ENCODE measurements at regions not wholly inside any gene's neighbourhood (a gene's known extent, or its start where the extent isn't known, plus 50 kb on each side); places are given as distances from the start of the nearest gene placed in this dataset.

- H3K4me1 Mint-ChIP-seq: no peaks in the 10 kb centered on the region
- H3K36me3 ChIP-seq (replicated peaks in 1 of 2; ENCODE audit: control insufficient read depth in 1 of 2, insufficient read depth in 2 of 2, low read length in 2 of 2): no peaks in the 10 kb centered on the region
- no peak overlapping the region for H3K4me3 Mint-ChIP-seq
- H3K27me3 ChIP-seq (ENCODE audit: control insufficient read depth in 2 of 2, insufficient read depth in 2 of 2, low read length in 2 of 2): no peaks in the 10 kb centered on the region
- no peak for TF ChIP-seq CTCF (IDR thresholded peaks at IDR 0.05)
- intact Hi-C loops (cut with micrococcal nuclease): no loop called here
- no peak overlapping the region for H3K4me2 ChIP-seq (replicated peaks; ENCODE audit: extremely low read depth, low read length, poor library complexity, severe bottlenecking)
- H3K4me3 ChIP-seq (replicated peaks in 1 of 3; ENCODE audit: low read depth in 2 of 3, low read length in 3 of 3): no peak overlapping the region
- WGBS (ENCODE audit: insufficient coverage): no CpG with 5 or more reads among the region's 5 CpGs
- H3K4me1 ChIP-seq (ENCODE audit: control insufficient read depth in 1 of 2, insufficient read depth in 2 of 2, low read length in 2 of 2): no peaks in the 10 kb centered on the region
- no peaks in the 10 kb centered on the region for H3K36me3 Mint-ChIP-seq
- no peak overlapping the region for H2AFZ ChIP-seq (ENCODE audit: insufficient read depth, low read depth, low read length, poor library complexity, severe bottlenecking)
- H4K20me1 ChIP-seq (ENCODE audit: insufficient read depth, low read length): no peaks in the 10 kb centered on the region
- H3K9me3 Mint-ChIP-seq: peaks cover 1 to 8% (median 5%) of the 10 kb centered on the region in 7 donors
- no peak overlapping the region for H3K27ac ChIP-seq (ENCODE audit: low read depth in 1 of 2, low read length in 2 of 2)
- peaks cover 0 to 4% of the 10 kb centered on the region in 2 donors for H3K9me3 ChIP-seq (replicated peaks in 1 of 2; ENCODE audit: control insufficient read depth in 1 of 2, insufficient read depth in 1 of 2, low read length in 2 of 2)
- H3K79me2 ChIP-seq (ENCODE audit: insufficient read depth, low read length): no peaks in the 10 kb centered on the region
- peaks cover 0 to 3% (median 0%) of the 10 kb centered on the region in 3 donors for H3K27me3 Mint-ChIP-seq (ENCODE audit: low read depth in 3 of 3)
- no peak overlapping the region for H3K9ac ChIP-seq (ENCODE audit: insufficient read depth, low read length, poor library complexity, severe bottlenecking)
- DNase-seq: no peak
- no peak overlapping the region for H3K27ac Mint-ChIP-seq
Observed at GRCh38 chr12:30484658-30485057, 211.0 kb downstream of the IPO8 start.

GRCh38 chr12:30482650-30483049 is 213.0 kb downstream of the IPO8 start:
- no peaks in the 10 kb centered on the region for H3K4me1 Mint-ChIP-seq

More at GRCh38 chr12:30482650-30483049, 213.0 kb downstream of the IPO8 start:
- TF ChIP-seq CTCF (IDR thresholded peaks at IDR 0.05): no peak
- DNase-seq: no peak
- H3K4me3 ChIP-seq (replicated peaks in 1 of 3; ENCODE audit: low read depth in 2 of 3, low read length in 3 of 3): no peak overlapping the region
- no CpG with 5 or more reads among the region's 1 CpG for WGBS (ENCODE audit: insufficient coverage)
- H2AFZ ChIP-seq (ENCODE audit: insufficient read depth, low read depth, low read length, poor library complexity, severe bottlenecking): no peak overlapping the region
- H3K9me3 ChIP-seq (replicated peaks in 1 of 2; ENCODE audit: control insufficient read depth in 1 of 2, insufficient read depth in 1 of 2, low read length in 2 of 2): peaks cover 0 to 4% of the 10 kb centered on the region in 2 donors
- H4K20me1 ChIP-seq (ENCODE audit: insufficient read depth, low read length): no peaks in the 10 kb centered on the region
- Mint-ChIP-seq H3K27me3 (ENCODE audit: low read depth in 3 of 3) (peaks cover 0 to 3% (median 0%) of the 10 kb centered on the region in 3 donors), H3K27ac (no peak overlapping the region), H3K36me3 (no peaks in the 10 kb centered on the region), H3K4me3 (no peak overlapping the region), H3K9me3 (peaks cover 2 to 10% (median 5%) of the 10 kb centered on the region in 7 donors)
- no peaks in the 10 kb centered on the region for H3K27me3 ChIP-seq (ENCODE audit: control insufficient read depth in 2 of 2, insufficient read depth in 2 of 2, low read length in 2 of 2)
- H3K4me2 ChIP-seq (replicated peaks; ENCODE audit: extremely low read depth, low read length, poor library complexity, severe bottlenecking): no peak overlapping the region
- H3K79me2 ChIP-seq (ENCODE audit: insufficient read depth, low read length): no peaks in the 10 kb centered on the region
- intact Hi-C loops (cut with micrococcal nuclease): no loop called here
- no peaks in the 10 kb centered on the region for H3K36me3 ChIP-seq (replicated peaks in 1 of 2; ENCODE audit: control insufficient read depth in 1 of 2, insufficient read depth in 2 of 2, low read length in 2 of 2)
- no peaks in the 10 kb centered on the region for H3K4me1 ChIP-seq (ENCODE audit: control insufficient read depth in 1 of 2, insufficient read depth in 2 of 2, low read length in 2 of 2)
- no peak overlapping the region for H3K9ac ChIP-seq (ENCODE audit: insufficient read depth, low read length, poor library complexity, severe bottlenecking)
- H3K27ac ChIP-seq (ENCODE audit: low read depth in 1 of 2, low read length in 2 of 2): no peak overlapping the region
